HG02885 (cell line): ENCODE measurements at regions not wholly inside any gene's neighbourhood (a gene's known extent, or its start where the extent isn't known, plus 50 kb on each side); places are given as distances from the start of the nearest gene placed in this dataset.

Source experiments
- ATAC-seq: cut with Tn5 transposase; IDR thresholded peaks from one replicate; pipeline ENCODE4 v1.9.1; 2021; ENCODE audit warnings: mild to moderate bottlenecking; ENCODE audit not compliant: unreplicated experiment, poor library complexity

DNA sequence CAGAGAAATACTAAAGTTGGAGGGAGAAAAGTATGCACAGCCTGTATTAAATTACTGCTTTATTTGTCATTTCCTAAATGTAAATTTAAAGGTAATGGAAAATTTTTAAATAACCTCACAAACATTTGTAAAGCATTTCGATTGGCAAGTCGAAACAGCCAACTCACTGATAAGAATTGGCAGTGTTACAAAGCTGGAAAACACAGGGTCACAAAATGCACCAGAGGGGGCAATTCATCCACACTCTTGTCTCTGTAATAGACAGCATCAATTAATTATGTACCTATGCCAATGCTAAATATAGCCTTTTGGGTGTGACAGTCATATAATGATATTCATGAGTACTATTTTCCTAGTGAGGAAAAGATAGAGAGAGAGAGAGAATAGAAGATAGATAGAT is 140.6 kb upstream of the PRLR start:
- ATAC-seq = no peak

DNA sequence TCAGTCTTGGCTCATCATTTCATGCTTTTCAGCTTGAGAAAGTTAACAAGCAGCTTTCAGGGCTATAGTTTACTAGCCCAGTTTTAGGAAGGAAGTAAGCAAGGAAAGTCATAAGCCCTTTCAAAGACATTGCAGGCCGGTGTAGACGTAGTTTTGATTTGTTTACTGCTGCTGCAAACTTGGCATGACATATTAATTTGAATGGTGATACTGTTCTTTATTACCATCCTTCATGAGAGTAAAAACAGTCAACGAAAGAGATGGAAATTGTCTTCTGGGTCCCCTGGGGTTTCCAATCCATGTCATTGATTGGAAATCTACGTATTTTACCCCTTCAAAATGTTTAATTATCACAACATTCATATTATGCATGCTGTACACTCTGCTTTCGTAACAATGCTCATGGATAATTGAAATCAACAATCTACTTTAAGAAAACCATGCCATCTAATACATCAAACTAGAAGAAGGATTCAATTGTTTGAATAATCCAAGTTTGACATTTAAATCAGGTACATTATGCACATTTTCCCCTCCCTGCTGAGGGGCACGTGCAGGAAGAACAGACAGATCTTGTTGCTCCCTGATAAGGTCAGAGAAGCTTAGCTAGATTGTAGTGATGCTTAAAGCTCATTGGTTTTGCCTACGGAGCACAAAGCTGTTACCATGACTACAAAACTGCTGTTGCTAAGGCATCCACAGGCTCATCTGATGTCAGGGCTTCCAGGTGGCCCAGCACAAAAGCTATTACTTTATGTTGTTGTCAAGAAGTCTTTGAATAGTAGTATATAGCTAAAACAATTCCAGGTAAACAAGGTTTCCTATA is 139.9 kb upstream of the PRLR start:
- ATAC-seq = no peak

- no peak for ATAC-seq
Observed at GRCh38 chr5:35367526-35367925, 137.2 kb upstream of the PRLR start.

DNA sequence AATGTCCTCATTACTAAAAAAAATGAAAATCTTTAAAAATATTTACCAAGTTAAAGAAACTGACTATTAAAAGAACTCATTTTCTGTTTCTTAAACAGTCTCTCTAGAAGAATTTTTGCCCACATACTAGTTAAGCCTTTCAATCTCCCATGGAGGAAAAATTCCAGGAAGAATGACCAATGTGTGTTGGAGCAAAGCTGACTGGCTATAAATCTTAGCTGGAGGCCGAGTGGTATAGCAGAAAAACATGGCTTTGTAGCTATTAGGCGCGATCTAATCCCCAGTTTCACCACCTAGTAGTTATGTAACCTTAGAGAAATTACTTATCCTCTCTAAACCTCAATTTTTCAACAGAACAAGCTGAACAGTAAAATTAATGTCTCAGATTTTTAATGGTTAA is 135.5 kb upstream of the PRLR start:
- no peak for ATAC-seq

DNA sequence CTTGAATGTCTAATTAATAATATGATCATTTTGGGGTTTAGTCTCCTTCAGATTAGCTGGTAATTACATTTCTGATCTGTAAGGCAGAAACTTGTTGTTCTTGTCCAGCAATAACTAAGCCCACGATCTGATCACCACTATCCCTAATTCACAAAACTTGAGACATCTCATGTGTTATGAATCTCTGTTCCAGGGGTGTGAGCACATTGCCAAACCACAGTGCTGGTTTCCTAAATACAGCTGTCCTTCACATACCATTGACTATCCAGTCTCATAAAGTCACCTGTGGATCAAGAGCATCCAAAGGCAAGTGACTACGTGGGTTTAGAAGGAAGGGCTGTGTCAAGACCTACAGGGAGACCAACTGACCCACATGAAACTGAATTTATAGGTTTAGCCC is 134.1 kb upstream of the PRLR start:
- no peak for ATAC-seq

DNA sequence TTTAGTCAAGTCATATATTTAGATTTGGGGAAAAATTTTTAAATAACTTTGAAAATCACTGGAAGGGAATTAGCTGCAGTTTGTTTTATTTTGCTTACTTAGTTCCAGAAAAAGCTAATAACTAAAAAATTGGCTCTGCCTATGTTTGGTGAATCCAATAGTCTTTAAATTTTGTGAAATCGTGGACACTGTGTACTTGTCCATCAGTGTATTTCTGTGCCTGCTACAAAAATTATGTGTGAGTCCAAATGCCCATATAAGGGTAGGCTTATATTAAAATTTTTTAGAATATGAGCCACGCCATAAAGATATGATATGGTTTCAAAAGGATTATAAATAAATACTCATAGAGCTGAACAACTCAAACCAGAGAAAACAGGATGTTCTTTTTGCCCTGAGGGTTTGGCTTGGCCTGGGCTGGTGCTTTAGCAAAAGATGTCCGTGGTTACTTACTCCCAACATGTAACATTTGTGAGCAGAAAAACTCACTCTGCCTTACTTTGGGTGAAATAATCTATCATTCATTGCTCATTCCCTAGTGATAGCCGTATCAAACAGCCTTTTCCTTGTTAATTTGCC is 133.2 kb upstream of the PRLR start:
- ATAC-seq = no peak

- no peak for ATAC-seq
Observed at GRCh38 chr5:35362772-35363171, 132.5 kb upstream of the PRLR start.

GRCh38 chr5:35360671-35361070 is 130.4 kb upstream of the PRLR start:
- no peak for ATAC-seq

DNA sequence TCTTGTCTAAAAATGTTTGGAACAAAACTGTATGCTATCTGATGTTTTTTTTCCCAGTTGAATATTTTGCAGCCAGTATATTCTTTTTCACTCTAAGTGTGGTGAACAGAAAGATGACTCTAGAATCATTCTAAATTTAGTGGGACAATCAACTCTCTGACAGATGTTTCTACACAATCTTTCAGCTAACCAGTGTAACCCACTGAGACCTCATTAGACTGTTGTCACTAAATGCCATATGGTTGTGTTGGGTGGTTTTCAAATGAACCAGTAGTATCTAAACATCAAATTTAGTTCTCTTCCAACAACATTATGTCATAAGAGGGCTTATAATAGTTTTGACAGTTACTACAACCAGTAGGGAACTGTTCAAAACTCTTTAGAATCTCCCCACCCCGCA is 129.6 kb upstream of the PRLR start:
- ATAC-seq = no peak

GRCh38 chr5:35357973-35358372 is 127.7 kb upstream of the PRLR start:
- ATAC-seq = no peak

GRCh38 chr5:35356725-35357124 is 126.4 kb upstream of the PRLR start:
- ATAC-seq = no peak

DNA sequence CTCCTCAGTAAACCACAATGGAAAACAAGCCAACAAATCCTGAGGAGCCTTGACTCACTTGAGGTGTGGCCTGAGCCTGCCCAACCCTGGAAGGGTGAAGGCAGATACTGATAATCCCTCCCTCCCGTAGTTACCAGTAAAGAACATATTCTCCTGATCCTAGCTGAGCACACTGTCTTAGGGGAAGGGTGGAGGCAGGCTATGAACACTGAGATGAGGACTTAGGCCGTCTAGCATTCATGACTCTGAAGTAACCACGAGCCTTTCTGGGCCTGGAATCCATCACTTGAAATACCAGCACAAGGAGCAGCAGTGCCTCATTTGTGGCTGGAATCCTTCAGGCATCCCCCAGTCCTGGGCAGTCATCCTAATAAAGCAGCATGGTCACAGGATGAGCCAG is 124.5 kb upstream of the PRLR start:
- ATAC-seq = no peak

GRCh38 chr5:35345222-35345621 is 114.9 kb upstream of the PRLR start:
- no peak for ATAC-seq

- no peak for ATAC-seq
Observed at GRCh38 chr5:35342664-35343063, 112.4 kb upstream of the PRLR start.

GRCh38 chr5:35341189-35341588 is 110.9 kb upstream of the PRLR start:
- no peak for ATAC-seq

GRCh38 chr5:35339616-35340100 is 109.4 kb upstream of the PRLR start:
- no peak for ATAC-seq

DNA sequence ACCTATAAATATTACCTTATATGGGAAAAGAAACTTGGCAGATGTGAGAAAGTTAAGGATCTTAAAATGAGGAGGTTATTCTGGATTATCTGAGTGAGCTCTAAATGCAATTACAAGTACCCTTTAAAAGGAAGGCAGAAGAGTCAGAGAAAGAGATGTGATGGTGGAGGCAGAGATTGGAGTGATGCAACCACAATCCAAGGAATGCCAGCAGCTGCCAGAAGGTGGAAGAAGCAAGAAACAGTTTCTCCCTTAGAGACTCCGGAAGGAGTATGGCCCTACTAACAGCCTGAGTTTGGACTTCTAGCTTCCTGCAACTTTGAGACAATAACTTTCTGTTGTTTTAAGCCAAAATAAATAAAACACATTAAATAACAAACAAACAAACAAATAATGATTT is 108.7 kb upstream of the PRLR start:
- no peak for ATAC-seq

DNA sequence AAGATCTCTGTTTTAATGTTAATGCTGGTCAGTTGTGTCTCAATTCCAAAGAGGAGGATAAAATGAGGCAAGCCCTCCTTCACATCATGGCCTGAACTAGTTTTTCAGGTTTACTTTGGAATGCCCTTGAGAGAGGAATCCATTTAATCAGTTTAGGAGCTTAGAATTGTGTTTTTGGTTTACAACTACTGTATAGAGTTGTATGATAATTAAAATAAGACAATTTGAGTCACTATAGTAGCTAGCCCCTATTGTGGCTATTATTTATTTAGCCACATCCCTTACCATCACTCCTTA is 107.8 kb upstream of the PRLR start:
- ATAC-seq = no peak

DNA sequence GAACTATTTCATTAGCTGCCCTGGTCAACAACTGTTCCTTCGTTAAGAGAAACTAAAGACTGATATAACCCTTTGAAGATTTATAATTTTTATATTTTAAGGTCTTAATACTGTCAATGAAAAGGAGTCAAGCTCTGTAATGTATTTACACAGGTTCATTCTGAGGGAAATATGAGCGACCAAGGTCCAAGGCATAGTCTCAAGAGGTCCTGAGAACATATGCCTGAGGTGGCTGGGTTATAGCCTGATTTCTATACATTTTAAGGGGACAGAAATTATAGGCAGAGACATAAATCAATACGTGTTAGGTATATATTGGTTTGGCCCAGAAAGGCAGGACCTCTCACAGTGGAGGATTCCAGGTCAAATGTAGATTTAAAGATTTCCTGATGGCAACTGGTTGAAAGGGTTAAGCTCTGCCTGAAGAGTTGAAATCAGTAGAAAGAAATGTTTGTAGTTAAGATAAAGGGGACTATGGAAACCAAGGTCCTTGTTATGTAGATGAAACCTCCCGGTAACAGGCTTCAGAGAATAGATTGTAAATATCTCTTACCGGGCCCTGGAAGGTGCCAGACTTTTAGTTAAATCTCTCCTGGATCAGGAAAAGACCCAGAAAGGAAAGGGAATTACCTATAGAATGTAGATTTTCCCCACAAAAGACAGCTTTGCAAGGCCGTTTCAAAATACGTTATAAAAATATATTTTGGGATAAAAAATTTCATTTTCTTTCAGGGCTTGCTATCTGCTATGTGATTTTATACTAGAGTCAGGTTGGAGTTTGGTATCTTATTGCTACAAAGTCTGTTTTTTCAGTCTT is 107.3 kb upstream of the PRLR start:
- no peak for ATAC-seq

- ATAC-seq = no peak
Observed at GRCh38 chr5:35336230-35336629, 105.9 kb upstream of the PRLR start.

- ATAC-seq = no peak
Observed at GRCh38 chr5:35335752-35336151, 105.5 kb upstream of the PRLR start.
